Hepatocyte (in vitro differentiated cells): ENCODE measurements at regions not wholly inside any gene's neighbourhood (a gene's known extent, or its start where the extent isn't known, plus 50 kb on each side); places are given as distances from the start of the nearest gene placed in this dataset.

Experiments used
- EZH2phosphoT487 ChIP-seq: fragments of 200-600 bp; sonication (generic); IDR thresholded peaks from one replicate; pipeline ENCODE4 v1.6.1; 2018; ENCODE audit warnings: antibody characterized with exemption, mild to moderate bottlenecking, low read depth, moderate library complexity; ENCODE audit not compliant: unreplicated experiment, severe bottlenecking
- TF ChIP-seq, protein P1 (sequence below): fragments of 200-600 bp; sonication (generic); IDR thresholded peaks from 2 replicates; pipeline ENCODE4 v1.5.1; 2016; ENCODE audit warnings: antibody characterized with exemption, mild to moderate bottlenecking; ENCODE audit not compliant: poor library complexity

DNA sequence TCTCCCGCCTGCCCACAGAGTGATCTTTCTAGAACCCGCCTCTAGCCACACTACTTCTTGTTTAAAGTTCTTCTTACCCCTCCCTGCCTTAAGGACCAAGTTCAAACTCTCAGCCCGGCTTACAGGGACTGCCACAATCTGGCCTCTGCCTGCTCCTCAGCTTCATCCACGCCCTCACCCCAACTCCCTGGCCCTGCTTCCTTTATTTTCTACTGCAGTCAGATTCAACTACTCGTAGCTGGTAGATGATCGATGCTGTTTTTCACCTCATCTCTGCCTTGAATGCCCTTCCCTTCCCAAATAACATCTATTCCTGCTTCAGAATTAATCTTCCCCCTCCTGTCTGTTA, 508.5 kb downstream of the RPS24 start:
- TF ChIP-seq, protein P1, sequence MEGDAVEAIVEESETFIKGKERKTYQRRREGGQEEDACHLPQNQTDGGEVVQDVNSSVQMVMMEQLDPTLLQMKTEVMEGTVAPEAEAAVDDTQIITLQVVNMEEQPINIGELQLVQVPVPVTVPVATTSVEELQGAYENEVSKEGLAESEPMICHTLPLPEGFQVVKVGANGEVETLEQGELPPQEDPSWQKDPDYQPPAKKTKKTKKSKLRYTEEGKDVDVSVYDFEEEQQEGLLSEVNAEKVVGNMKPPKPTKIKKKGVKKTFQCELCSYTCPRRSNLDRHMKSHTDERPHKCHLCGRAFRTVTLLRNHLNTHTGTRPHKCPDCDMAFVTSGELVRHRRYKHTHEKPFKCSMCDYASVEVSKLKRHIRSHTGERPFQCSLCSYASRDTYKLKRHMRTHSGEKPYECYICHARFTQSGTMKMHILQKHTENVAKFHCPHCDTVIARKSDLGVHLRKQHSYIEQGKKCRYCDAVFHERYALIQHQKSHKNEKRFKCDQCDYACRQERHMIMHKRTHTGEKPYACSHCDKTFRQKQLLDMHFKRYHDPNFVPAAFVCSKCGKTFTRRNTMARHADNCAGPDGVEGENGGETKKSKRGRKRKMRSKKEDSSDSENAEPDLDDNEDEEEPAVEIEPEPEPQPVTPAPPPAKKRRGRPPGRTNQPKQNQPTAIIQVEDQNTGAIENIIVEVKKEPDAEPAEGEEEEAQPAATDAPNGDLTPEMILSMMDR = no peak
- TF ChIP-seq EZH2phosphoT487 = no peak
